Transverse colon (tissue), 4 donors: ENCODE measurements at regions not wholly inside any gene's neighbourhood (a gene's known extent, or its start where the extent isn't known, plus 50 kb on each side); places are given as distances from the start of the nearest gene placed in this dataset.

ENCODE experiments used
- DNase-seq: peaks from one replicate; pipeline ENCODE4 v3.0.0-alpha.2; 2019
- H3K27ac ChIP-seq, 4 donors: fragments of 200-600 bp; sonication (generic); 2 replicates each; pipeline ENCODE4 v1.5.1; 2016 to 2018; ENCODE audit warnings: inconsistent platforms in 4 of 4
- H3K27me3 ChIP-seq: fragments of 200-600 bp; sonication (generic); 2 replicates; pipeline ENCODE4 v1.5.1; 2017; ENCODE audit warnings: inconsistent platforms
- H3K36me3 ChIP-seq, 4 donors: fragments of 200-600 bp; sonication (generic); 2 replicates each; pipeline ENCODE4 v1.5.1; 2017 to 2019; ENCODE audit warnings: inconsistent platforms in 4 of 4
- H3K4me1 ChIP-seq, 4 donors: fragments of 200-600 bp; sonication (generic); 2 replicates each; pipeline ENCODE4 v1.5.1; 2017 to 2020; ENCODE audit warnings: inconsistent platforms in 4 of 4
- H3K4me3 ChIP-seq, 4 donors: fragments of 200-600 bp; sonication (generic); 1 replicate in 1 of 4; 2 replicates in 3 of 4; pipeline versions ENCODE4 v1.5.1 to v1.6.1; 2017 to 2019; ENCODE audit warnings: inconsistent platforms in 4 of 4
- H3K9me3 ChIP-seq, 2 donors: fragments of 200-600 bp; sonication (generic); 2 replicates each; pipeline ENCODE4 v1.5.1; 2017 to 2019; ENCODE audit warnings: inconsistent platforms in 2 of 2
- EP300 ChIP-seq: sonication (generic); formaldehyde crosslinking; IDR thresholded peaks from one replicate; pipeline ENCODE4 v1.6.1; 2017; ENCODE audit warnings: antibody characterized with exemption, low read depth
- POLR2A ChIP-seq: fragments of 450-650 bp; IDR thresholded peaks from one replicate; pipeline ENCODE4 v1.6.1; 2016; ENCODE audit warnings: antibody characterized with exemption, mild to moderate bottlenecking, moderate library complexity
- POLR2AphosphoS5 ChIP-seq, 3 donors: sonication (generic); formaldehyde crosslinking; IDR thresholded peaks; one replicate each; pipeline ENCODE4 v1.6.1; 2016; ENCODE audit warnings: antibody characterized with exemption in 3 of 3
- WGBS, 2 donors: methylation state at CpG; one replicate each; pipeline ENCODE4 v1.1.5; 2018; ENCODE audit warnings: low coverage in 1 of 2; 5-methylcytosine and 5-hydroxymethylcytosine counted together
- in situ Hi-C, 4 donors: fragments of 200-750 bp; cut with MboI; loops; one replicate each; pipeline versions ENCODE4 v1.15.0 to v1.15.1; 2017; ENCODE audit warnings: low sequenced_read_pairs in 3 of 4, low pct_ligation_motif_present in 1 of 4, low pct_unique_long_range_greater_than_20kb in 1 of 4
- intact Hi-C: fragments of 100-400 bp; cut with DNase I; formaldehyde crosslinking; loops from one replicate; pipeline ENCODE4 v1.15.1; 2023; ENCODE audit warnings: low total_unique reads
- TF ChIP-seq, protein P1 (sequence below), 5 experiments: fragments of 200-600 bp in 3 of 5; fragments of 450-650 bp in 2 of 5; sonication (generic) in 3 of 5; IDR thresholded peaks; 1 replicate in 2 of 5; 2 replicates in 3 of 5; pipeline ENCODE4 v1.5.1; 2016 to 2017; ENCODE audit warnings: antibody characterized with exemption in 5 of 5, inconsistent platforms in 3 of 5, mild to moderate bottlenecking in 2 of 5, moderate library complexity in 1 of 5

DNA sequence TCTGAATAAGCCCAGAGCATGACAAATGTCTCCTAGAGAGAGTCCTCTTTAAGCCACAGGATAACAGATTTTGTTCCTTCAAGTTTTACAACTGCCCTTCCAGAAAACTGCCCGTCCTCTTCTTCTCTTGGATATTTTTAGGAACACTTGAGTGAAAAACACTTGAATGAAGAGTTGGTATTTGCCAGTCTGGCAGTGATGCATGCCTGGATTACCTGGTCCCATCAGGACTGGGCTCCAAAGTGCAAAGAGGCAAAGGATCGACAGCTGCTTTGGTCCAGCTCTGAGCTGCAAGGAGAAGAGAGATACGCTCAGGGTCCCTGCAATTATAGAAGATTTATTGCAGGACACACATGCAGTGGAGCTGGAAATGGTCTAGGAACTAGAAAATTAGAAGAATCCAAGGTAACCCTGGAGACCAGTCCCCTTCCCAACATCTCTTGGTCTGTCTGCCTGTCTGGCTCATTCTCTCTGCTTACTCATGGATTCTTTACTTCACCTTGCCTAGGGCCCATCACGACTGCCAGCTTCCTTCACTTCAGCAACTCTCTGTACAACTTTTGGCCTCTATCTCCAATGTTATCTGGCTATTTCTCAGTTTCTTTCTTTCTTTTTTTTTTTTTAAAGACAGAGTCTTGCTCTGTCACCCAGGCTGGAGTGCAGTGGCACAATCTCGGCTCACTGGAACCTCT is 112.1 kb upstream of the SIX2 start:
- H3K27me3 ChIP-seq, result no peaks in the 10 kb centered on the region
- no peak for DNase-seq
- no peaks in the 10 kb centered on the region for H3K9me3 ChIP-seq
- intact Hi-C loops, result no loop called here
- no peak overlapping the region for H3K27ac ChIP-seq
- TF ChIP-seq, protein P1, sequence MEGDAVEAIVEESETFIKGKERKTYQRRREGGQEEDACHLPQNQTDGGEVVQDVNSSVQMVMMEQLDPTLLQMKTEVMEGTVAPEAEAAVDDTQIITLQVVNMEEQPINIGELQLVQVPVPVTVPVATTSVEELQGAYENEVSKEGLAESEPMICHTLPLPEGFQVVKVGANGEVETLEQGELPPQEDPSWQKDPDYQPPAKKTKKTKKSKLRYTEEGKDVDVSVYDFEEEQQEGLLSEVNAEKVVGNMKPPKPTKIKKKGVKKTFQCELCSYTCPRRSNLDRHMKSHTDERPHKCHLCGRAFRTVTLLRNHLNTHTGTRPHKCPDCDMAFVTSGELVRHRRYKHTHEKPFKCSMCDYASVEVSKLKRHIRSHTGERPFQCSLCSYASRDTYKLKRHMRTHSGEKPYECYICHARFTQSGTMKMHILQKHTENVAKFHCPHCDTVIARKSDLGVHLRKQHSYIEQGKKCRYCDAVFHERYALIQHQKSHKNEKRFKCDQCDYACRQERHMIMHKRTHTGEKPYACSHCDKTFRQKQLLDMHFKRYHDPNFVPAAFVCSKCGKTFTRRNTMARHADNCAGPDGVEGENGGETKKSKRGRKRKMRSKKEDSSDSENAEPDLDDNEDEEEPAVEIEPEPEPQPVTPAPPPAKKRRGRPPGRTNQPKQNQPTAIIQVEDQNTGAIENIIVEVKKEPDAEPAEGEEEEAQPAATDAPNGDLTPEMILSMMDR (IDR thresholded peaks at IDR 0.05), result no peak
- TF ChIP-seq POLR2AphosphoS5 (IDR thresholded peaks at IDR 0.05) (no peak), EP300 (no peak), POLR2A (no peak)
- 70 to 72% methylated on average over 3 to 5 of the region's 5 CpGs for WGBS, 2 donors
- no peaks in the 10 kb centered on the region for H3K4me1 ChIP-seq
- H3K4me3 ChIP-seq, result no peak overlapping the region
- in situ Hi-C loops, result no loop called here
- no peaks in the 10 kb centered on the region for H3K36me3 ChIP-seq

DNA sequence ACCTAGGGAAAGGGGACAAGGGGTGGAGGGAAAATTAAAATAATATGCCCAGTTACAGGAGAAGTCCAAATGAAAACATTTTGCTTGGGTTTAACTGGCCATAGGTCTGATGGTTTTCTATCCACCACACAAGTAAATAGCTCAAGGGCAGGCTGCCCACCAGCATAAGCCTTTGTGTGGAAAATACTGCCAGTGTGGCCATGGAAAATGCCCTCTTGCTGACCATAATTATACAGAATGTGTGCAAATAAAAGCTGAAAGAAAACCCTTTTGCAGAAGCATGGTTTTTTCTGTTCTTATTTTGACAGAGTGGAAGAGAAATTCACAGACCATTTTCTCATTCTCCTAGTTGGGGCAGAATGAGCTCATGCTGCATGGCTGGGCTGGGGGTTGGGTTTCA is 111.3 kb upstream of the SIX2 start:
- Histone ChIP-seq H3K4me3 (no peak overlapping the region), H3K4me1 (no peaks in the 10 kb centered on the region), H3K9me3 (no peaks in the 10 kb centered on the region), H3K36me3 (no peaks in the 10 kb centered on the region), H3K27ac (no peak overlapping the region), H3K27me3 (no peaks in the 10 kb centered on the region)
- no peak for DNase-seq
- TF ChIP-seq POLR2A (no peak), EP300 (no peak), POLR2AphosphoS5 (IDR thresholded peaks at IDR 0.05) (no peak)
- TF ChIP-seq, protein P1 (IDR thresholded peaks at IDR 0.05), result no peak
- in situ Hi-C loops (no loop called here), intact Hi-C loops (no loop called here)

DNA sequence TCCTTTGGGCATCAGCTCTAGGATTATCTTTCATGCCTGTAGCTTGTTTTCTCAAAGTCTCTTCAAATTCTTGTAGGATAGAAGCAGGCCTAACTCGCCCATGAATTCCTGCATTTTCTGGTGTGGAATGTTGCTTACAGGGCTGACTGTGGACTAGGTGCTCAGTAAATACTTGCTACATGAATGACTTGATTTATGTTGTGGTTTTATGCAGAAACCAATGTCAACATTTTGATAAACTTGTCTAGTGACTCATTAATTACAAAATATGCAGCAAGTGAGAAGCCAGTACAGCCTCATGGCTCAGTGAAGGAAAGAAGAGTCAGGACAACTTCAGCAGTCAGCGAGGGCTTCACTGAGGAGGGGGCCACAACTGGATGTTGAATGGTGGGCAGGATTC is 110.6 kb upstream of the SIX2 start:
- Histone ChIP-seq H3K4me1 (no peaks in the 10 kb centered on the region), H3K27ac (no peak overlapping the region), H3K9me3 (no peaks in the 10 kb centered on the region), H3K4me3 (no peak overlapping the region), H3K36me3 (no peaks in the 10 kb centered on the region), H3K27me3 (no peaks in the 10 kb centered on the region)
- in situ Hi-C loops, result no loop called here
- TF ChIP-seq POLR2AphosphoS5 (IDR thresholded peaks at IDR 0.05) (no peak), EP300 (no peak), POLR2A (no peak)
- TF ChIP-seq, protein P1 (IDR thresholded peaks at IDR 0.05), result no peak
- WGBS, 2 donors, result 64 to 65% methylated on average over 1 to 2 of the region's 2 CpGs
- no peak for DNase-seq
- intact Hi-C loops, result no loop called here

DNA sequence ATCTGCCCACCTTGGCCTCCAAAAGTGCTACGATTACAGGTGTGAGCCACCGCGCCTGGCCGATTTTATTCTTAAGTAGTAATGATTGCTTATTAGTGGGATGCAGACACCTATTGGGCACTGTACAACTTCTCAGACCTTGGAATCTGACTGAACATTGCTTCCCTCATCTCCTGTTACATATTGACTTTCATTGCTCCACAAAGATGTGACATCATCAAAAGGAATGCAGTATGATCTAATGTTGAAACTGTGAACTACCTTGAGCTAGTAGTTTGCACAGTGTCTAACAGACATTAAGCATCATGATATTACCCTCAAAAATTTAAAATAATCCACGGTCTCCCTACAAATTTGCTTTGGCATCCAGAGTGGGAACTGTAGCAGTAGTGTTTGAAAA is 109.8 kb upstream of the SIX2 start:
- no peak for DNase-seq
- in situ Hi-C loops (no loop called here), intact Hi-C loops (no loop called here)
- no peaks in the 10 kb centered on the region for H3K36me3 ChIP-seq
- 82 to 95% methylated on average over 1 to 5 of the region's 5 CpGs for WGBS, 2 donors
- no peaks in the 10 kb centered on the region for H3K4me1 ChIP-seq
- H3K9me3 ChIP-seq, result no peaks in the 10 kb centered on the region
- H3K4me3 ChIP-seq, result no peak overlapping the region
- no peak for TF ChIP-seq EP300
- no peak for TF ChIP-seq POLR2A
- TF ChIP-seq, protein P1 (IDR thresholded peaks at IDR 0.05), result no peak
- TF ChIP-seq POLR2AphosphoS5 (IDR thresholded peaks at IDR 0.05), result no peak
- no peak overlapping the region for H3K27ac ChIP-seq
- no peaks in the 10 kb centered on the region for H3K27me3 ChIP-seq
